ENCODE measurements at regions not wholly inside any gene's neighbourhood (a gene's known extent, or its start where the extent isn't known, plus 50 kb on each side); places are given as distances from the start of the nearest gene placed in this dataset.

- ChIA-PET CTCF (no interaction called here), POLR2A (no interaction called here)
- Histone ChIP-seq H4K20me1 (ENCODE audit: insufficient read depth) (no peaks in the 10 kb centered on the region), H2AFZ (ENCODE audit: low read depth) (no peak overlapping the region), H3K4me2 (no peak overlapping the region), H3K27ac (ENCODE audit: low read depth in 2 of 2, low read length in 1 of 2) (no peak overlapping the region), H3K4me1 (ENCODE audit: control insufficient read depth in 1 of 2, insufficient read depth in 2 of 2, low read depth in 1 of 2, low read length in 1 of 2) (no peaks in the 10 kb centered on the region), H3K27me3 (ENCODE audit: insufficient read depth) (no peaks in the 10 kb centered on the region), H3K9ac (no peak overlapping the region), H3F3A (replicated peaks; ENCODE audit: insufficient read depth) (no peaks in the 10 kb centered on the region), H3K9me3 (no peaks in the 10 kb centered on the region), H3K79me2 (ENCODE audit: insufficient read depth) (no peaks in the 10 kb centered on the region), H3K4me3 (ENCODE audit: low read depth in 2 of 2, low read length in 1 of 2) (no peak overlapping the region), H3K36me3 (replicated peaks in 1 of 2; ENCODE audit: control insufficient read depth in 1 of 2, insufficient read depth in 2 of 2, low read length in 1 of 2) (no peaks in the 10 kb centered on the region), H3K9me2 (no peaks in the 10 kb centered on the region)
- WGBS (ENCODE audit: low lambda C conversion rate) = 4% methylated on average over 2 of the region's 2 CpGs
- TF ChIP-seq JUND (IDR thresholded peaks at IDR 0.05) = no peak
- TF ChIP-seq RAD21 (IDR thresholded peaks at IDR 0.05; ENCODE audit: low read length) = no peak
- no peak for TF ChIP-seq RXRA (IDR thresholded peaks at IDR 0.05; ENCODE audit: borderline replicate concordance, low read depth)
- TF ChIP-seq IRF3 (IDR thresholded peaks at IDR 0.05; ENCODE audit: low read depth, low read length) = no peak
- TF ChIP-seq FOXJ3 (CRISPR knock-in tag; IDR thresholded peaks at IDR 0.05) = no peak
- TF ChIP-seq EZH2phosphoT487 (IDR thresholded peaks at IDR 0.05; ENCODE audit: borderline replicate concordance, low read depth) = no peak
- no peak for TF ChIP-seq NFIC (IDR thresholded peaks at IDR 0.05; ENCODE audit: borderline replicate concordance)
- no peak for DNase-seq
Measured at GRCh38 chr14:45381091-45381490, 128.1 kb upstream of the MIS18BP1 start.

DNA sequence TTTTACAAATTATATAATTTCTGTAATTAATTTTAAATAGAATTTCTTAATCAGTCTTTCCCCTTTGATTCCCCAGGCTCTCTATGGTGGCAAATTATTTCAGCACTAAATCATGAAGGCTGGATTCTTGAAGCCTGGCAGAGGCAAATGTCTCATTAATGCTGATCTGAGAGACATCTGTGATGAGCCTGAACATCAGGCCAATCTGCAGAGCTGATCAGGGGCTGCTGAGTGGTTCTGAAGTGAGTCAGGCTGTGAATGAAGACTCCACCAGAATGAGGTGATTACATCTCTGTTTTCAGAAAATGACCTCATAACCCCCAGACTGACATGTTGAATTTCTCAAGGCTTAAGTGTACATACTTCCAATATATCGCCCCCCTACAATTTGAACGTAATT is 124.2 kb upstream of the MIS18BP1 start:
- Histone ChIP-seq H3K4me1 (ENCODE audit: control insufficient read depth in 1 of 2, insufficient read depth in 2 of 2, low read depth in 1 of 2, low read length in 1 of 2) (no peaks in the 10 kb centered on the region), H3K9ac (no peak overlapping the region), H4K20me1 (ENCODE audit: insufficient read depth) (no peaks in the 10 kb centered on the region), H3K79me2 (ENCODE audit: insufficient read depth) (no peaks in the 10 kb centered on the region), H3K9me2 (no peaks in the 10 kb centered on the region), H3K9me3 (no peaks in the 10 kb centered on the region), H3K27ac (ENCODE audit: low read depth in 2 of 2, low read length in 1 of 2) (no peak overlapping the region), H3K4me3 (ENCODE audit: low read depth in 2 of 2, low read length in 1 of 2) (no peak overlapping the region), H3F3A (replicated peaks; ENCODE audit: insufficient read depth) (no peaks in the 10 kb centered on the region), H2AFZ (ENCODE audit: low read depth) (no peak overlapping the region), H3K4me2 (no peak overlapping the region), H3K36me3 (replicated peaks in 1 of 2; ENCODE audit: control insufficient read depth in 1 of 2, insufficient read depth in 2 of 2, low read length in 1 of 2) (no peaks in the 10 kb centered on the region), H3K27me3 (ENCODE audit: insufficient read depth) (no peaks in the 10 kb centered on the region)
- WGBS (ENCODE audit: low lambda C conversion rate) = 0% methylated on average over 2 of the region's 2 CpGs
- no peak for DNase-seq
- ChIA-PET POLR2A (no interaction called here), CTCF (no interaction called here)
- TF ChIP-seq, protein P1, sequence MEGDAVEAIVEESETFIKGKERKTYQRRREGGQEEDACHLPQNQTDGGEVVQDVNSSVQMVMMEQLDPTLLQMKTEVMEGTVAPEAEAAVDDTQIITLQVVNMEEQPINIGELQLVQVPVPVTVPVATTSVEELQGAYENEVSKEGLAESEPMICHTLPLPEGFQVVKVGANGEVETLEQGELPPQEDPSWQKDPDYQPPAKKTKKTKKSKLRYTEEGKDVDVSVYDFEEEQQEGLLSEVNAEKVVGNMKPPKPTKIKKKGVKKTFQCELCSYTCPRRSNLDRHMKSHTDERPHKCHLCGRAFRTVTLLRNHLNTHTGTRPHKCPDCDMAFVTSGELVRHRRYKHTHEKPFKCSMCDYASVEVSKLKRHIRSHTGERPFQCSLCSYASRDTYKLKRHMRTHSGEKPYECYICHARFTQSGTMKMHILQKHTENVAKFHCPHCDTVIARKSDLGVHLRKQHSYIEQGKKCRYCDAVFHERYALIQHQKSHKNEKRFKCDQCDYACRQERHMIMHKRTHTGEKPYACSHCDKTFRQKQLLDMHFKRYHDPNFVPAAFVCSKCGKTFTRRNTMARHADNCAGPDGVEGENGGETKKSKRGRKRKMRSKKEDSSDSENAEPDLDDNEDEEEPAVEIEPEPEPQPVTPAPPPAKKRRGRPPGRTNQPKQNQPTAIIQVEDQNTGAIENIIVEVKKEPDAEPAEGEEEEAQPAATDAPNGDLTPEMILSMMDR (IDR thresholded peaks at IDR 0.05) = no peak
- TF ChIP-seq USF1 (IDR thresholded peaks at IDR 0.05; ENCODE audit: borderline replicate concordance, low read depth) (no peak), TAF1 (IDR thresholded peaks at IDR 0.05; ENCODE audit: borderline replicate concordance, low read depth, low read length) (no peak), FOXJ3 (CRISPR knock-in tag; IDR thresholded peaks at IDR 0.05) (no peak)
